ENCODE measurements at regions not wholly inside any gene's neighbourhood (a gene's known extent, or its start where the extent isn't known, plus 50 kb on each side); places are given as distances from the start of the nearest gene placed in this dataset.
A peak's percentile ranks its signal among the peaks of the same experiment; 100 is the strongest.

GRCh38 chr4:104138116-104138515 is 356.6 kb downstream of the CXXC4 start:
- FAIRE-seq (no peak), DNase-seq (ENCODE audit: low spot score) (no peak)

- DNase-seq (ENCODE audit: low spot score) (no peak), FAIRE-seq (no peak)
Observed at GRCh38 chr4:104129243-104129642, 365.5 kb downstream of the CXXC4 start.

- no peak for DNase-seq (ENCODE audit: low spot score)
- no peak for FAIRE-seq
Observed at GRCh38 chr4:104128850-104129213, 365.9 kb downstream of the CXXC4 start.

- DNase-seq (ENCODE audit: low spot score): no peak
- no peak for FAIRE-seq
Observed at GRCh38 chr4:104128031-104128849, 366.5 kb downstream of the CXXC4 start.

- FAIRE-seq (no peak), DNase-seq (ENCODE audit: low spot score) (no peak)
Observed at GRCh38 chr4:104123021-104123420, 371.7 kb downstream of the CXXC4 start.

GRCh38 chr4:104117776-104118175 is 376.9 kb downstream of the CXXC4 start:
- DNase-seq (ENCODE audit: low spot score): no peak
- no peak for FAIRE-seq

GRCh38 chr4:104113850-104114249 is 380.8 kb downstream of the CXXC4 start:
- no peak for DNase-seq (ENCODE audit: low spot score)
- no peak for FAIRE-seq

GRCh38 chr4:104099141-104099540 is 379.4 kb upstream of the TACR3 start:
- DNase-seq (ENCODE audit: low spot score): no peak
- FAIRE-seq: no peak

- no peak for DNase-seq (ENCODE audit: low spot score)
- FAIRE-seq: no peak
Observed at GRCh38 chr4:104093247-104093646, 373.5 kb upstream of the TACR3 start.

- no peak for FAIRE-seq
- no peak for DNase-seq (ENCODE audit: low spot score)
Observed at GRCh38 chr4:104073229-104073628, 353.4 kb upstream of the TACR3 start.

- DNase-seq (ENCODE audit: low spot score): no peak
Observed at GRCh38 chr4:104066533-104066932, 346.7 kb upstream of the TACR3 start.

GRCh38 chr4:104064646-104065577 is 345.1 kb upstream of the TACR3 start:
- FAIRE-seq (no peak), DNase-seq (ENCODE audit: low spot score) (peak; percentile 62)

More at GRCh38 chr4:104066533-104066932, 346.7 kb upstream of the TACR3 start:
- FAIRE-seq: no peak

- FAIRE-seq (no peak), DNase-seq (ENCODE audit: low spot score) (no peak)
Observed at GRCh38 chr4:104063341-104063740, 343.6 kb upstream of the TACR3 start.

GRCh38 chr4:104044369-104044768 is 324.6 kb upstream of the TACR3 start:
- no peak for FAIRE-seq
- no peak for DNase-seq (ENCODE audit: low spot score)

GRCh38 chr4:104032896-104033295 is 313.1 kb upstream of the TACR3 start:
- no peak for FAIRE-seq
- DNase-seq (ENCODE audit: low spot score): no peak

- FAIRE-seq (no peak), DNase-seq (ENCODE audit: low spot score) (no peak)
Observed at GRCh38 chr4:104025251-104025650, 305.5 kb upstream of the TACR3 start.

- DNase-seq (ENCODE audit: low spot score): no peak
- FAIRE-seq: no peak
Observed at GRCh38 chr4:104022831-104023230, 303.0 kb upstream of the TACR3 start.

- DNase-seq (ENCODE audit: low spot score) (no peak), FAIRE-seq (no peak)
Observed at GRCh38 chr4:104022226-104022625, 302.4 kb upstream of the TACR3 start.

GRCh38 chr4:104020641-104021040 is 300.9 kb upstream of the TACR3 start:
- no peak for FAIRE-seq

GRCh38 chr4:104017213-104017612 is 297.4 kb upstream of the TACR3 start:
- FAIRE-seq: no peak
- no peak for DNase-seq (ENCODE audit: low spot score)

More at GRCh38 chr4:104020641-104021040, 300.9 kb upstream of the TACR3 start:
- DNase-seq (ENCODE audit: low spot score): no peak

- peak; percentile 9 for DNase-seq (ENCODE audit: low spot score)
- FAIRE-seq: no peak
Observed at GRCh38 chr4:104015680-104016079, 295.9 kb upstream of the TACR3 start.

- FAIRE-seq (no peak), DNase-seq (ENCODE audit: low spot score) (no peak)
Observed at GRCh38 chr4:104010722-104011121, 290.9 kb upstream of the TACR3 start.

Data from urothelium cell line (cell line).